ENCODE measurements at regions not wholly inside any gene's neighbourhood (a gene's known extent, or its start where the extent isn't known, plus 50 kb on each side); places are given as distances from the start of the nearest gene placed in this dataset.
A peak's percentile ranks its signal among the peaks of the same experiment; 100 is the strongest.
"Not testable (repeated sequence)": the region's sequence is repeated elsewhere in the genome, so short reads cannot be mapped to it uniquely, and the experiment has no call there.

DNA sequence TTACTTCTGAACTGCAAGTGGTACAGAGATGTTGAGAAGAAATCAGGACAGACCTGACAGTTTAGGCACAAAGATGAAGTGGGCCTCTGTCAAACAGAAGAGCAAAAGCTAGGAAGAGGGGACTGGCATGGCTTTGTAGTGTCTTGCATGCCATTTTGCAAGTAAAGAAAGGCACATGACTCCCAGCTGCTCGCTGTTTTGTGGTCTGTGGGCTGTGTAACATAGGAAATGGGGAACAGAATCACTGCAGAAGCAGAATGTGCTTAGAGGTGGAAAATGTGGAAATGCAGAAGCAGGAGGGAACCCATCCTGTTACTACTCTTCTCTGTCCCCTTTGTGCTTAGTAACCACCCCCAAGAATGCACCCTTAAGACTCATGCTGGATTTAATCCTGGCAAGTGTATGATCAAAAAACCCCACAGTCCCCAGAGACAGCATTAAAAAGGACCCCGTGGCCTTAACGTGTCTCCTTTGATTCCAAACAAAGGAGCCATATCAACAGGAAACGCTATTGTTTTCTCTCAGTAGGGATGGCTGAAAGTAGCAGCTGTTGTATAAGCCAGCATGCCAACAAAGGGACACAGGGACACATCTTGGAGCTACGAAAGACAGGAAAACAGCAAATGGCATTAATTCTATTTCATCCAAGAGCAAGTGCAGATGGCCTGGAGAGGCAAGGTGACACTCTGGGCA, 177.6 kb upstream of the GLRA2 start:
- peak; percentile 20 for DNase-seq (ENCODE audit: low spot score)

- DNase-seq (ENCODE audit: low spot score) = no peak
Measured at GRCh38 chrX:14347523-14347922, 181.8 kb upstream of the GLRA2 start.

- no peak for DNase-seq (ENCODE audit: low spot score)
Measured at GRCh38 chrX:14344172-14344940, 185.0 kb upstream of the GLRA2 start.

- DNase-seq (ENCODE audit: low spot score) = no peak
Measured at GRCh38 chrX:14309431-14309830, 219.9 kb upstream of the GLRA2 start.

DNA sequence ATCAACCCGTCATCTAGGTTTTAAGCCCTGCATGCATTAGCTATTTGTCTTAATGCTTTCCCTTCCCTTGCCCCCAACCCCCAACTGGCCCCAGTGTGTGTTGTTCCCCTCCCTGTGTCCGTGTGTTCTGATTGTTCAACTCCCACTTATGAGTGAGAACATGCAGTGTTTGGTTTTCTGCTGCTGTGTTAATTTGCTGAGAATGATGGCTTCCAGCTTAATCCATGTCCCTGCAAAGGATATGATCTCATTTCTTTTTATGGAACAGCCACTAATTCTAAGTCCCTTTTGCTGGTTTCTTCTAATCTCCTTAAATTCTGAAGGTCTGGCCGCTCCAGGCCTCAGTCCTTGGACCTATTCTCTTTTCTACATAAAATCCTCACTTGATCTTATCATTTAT, 220.4 kb upstream of the GLRA2 start:
- not testable (repeated sequence) for DNase-seq (ENCODE audit: low spot score)

DNA sequence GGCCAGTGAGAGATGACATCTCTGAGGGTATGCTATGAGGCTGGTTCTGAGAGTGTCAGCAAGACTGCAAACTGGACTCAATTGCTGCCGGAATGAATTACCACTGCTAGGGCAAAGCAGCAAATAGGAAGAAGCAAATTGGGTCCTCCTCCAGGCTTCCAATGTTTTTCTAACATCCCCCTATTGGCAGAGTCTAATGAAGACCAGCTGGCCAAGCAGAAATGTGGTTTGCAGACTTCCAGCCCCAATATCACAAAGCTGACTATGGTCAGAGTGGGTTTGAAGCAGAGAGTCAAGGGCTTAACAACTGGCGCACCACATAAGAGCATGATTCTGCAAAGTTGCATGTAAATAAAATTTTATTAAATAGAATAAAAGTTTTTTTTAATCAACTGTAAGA, 225.4 kb upstream of the GLRA2 start:
- DNase-seq (ENCODE audit: low spot score) = no peak

GRCh38 chrX:14302561-14302960, 226.8 kb upstream of the GLRA2 start:
- not testable (repeated sequence) for DNase-seq (ENCODE audit: low spot score)

GRCh38 chrX:14300376-14300775, 229.0 kb upstream of the GLRA2 start:
- no peak for DNase-seq (ENCODE audit: low spot score)

DNA sequence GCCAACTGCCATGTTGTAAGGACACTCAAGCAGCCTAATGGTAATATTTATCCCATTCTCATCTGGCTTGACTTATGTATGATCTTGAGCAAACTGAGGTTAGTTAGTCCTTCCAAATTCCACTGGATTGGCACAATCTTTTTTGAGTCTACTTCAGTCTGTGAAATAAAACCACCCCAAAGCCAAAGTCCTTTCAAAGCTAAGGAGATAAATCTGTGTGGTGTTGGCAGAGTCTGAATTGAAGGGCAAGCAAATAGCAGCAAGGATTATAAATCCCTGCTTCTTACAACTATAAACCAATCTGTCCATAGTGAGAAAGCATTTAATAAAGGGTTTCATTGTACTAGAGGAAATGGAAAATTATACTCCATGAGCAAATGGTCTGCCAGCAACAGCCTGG, 233.9 kb upstream of the GLRA2 start:
- no peak for DNase-seq (ENCODE audit: low spot score)

GRCh38 chrX:14291666-14292500, 237.5 kb upstream of the GLRA2 start:
- DNase-seq (ENCODE audit: low spot score) = no peak

- DNase-seq (ENCODE audit: low spot score) = no peak
Measured at GRCh38 chrX:14290335-14290734, 239.0 kb upstream of the GLRA2 start.

GRCh38 chrX:14274691-14275090, 245.0 kb upstream of the GEMIN8 start:
- no peak for DNase-seq (ENCODE audit: low spot score)

DNA sequence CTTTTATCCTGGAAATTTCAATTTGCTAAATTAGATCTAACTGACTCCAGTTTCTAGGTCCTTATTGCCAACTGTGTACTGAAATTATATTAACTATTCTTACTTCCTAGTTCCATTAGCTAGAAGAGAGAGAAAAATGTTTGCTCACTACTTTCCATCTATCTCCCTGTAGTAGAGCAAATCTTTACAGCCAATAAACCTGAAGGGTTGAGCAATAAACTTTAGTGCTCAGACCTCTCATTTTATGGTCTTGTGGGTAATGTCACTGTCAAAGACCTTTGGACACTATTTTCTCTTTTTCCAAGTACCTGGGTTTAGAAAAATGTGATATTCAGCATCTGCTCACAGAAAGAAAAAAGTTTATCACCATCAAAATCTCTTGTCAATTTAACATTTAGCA, 237.5 kb upstream of the GEMIN8 start:
- no peak for DNase-seq (ENCODE audit: low spot score)

- no peak for DNase-seq (ENCODE audit: low spot score)
Measured at GRCh38 chrX:14266705-14267104, 237.0 kb upstream of the GEMIN8 start.

- no peak for DNase-seq (ENCODE audit: low spot score)
Measured at GRCh38 chrX:14243823-14244222, 214.1 kb upstream of the GEMIN8 start.

- DNase-seq (ENCODE audit: low spot score) = no peak
Measured at GRCh38 chrX:14235004-14235403, 205.3 kb upstream of the GEMIN8 start.

DNA sequence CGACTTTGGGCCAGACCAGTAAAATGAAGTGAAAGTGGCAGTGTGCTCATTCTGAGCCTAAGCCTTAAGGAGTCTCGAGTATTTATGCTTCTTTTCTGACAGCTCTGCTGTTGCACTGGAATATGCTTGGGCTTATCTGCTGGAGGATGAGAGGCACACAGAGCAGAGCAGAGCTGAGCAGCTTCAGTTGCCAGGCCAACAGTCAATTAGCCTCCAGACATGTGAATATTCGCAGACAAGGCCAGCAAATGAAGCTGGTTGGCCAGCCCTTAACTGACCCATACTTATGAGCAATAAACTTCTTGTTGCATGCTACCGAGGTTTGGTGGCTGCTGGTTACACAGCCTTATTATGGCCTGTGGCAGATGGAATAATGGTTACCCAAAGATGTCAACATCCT, 203.0 kb upstream of the GEMIN8 start:
- DNase-seq (ENCODE audit: low spot score) = no peak

DNA sequence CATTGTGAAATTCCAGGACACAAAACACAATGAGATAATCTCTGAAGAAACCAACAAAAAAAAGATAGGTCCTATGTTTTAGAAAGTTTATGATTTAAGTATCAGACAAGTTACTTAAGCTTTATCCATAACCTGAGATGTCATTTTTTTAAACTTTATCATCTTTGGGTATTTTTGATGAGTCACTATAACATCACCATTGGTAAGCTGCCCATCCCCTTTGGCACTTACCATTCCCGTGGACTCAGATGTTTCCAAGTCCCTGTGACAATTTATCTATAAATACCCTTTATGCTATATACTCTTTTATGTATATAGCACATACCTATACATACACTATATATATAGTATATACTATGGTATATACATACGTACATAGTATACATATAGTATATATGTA, 198.9 kb upstream of the GEMIN8 start:
- DNase-seq (ENCODE audit: low spot score) = no peak

DNA sequence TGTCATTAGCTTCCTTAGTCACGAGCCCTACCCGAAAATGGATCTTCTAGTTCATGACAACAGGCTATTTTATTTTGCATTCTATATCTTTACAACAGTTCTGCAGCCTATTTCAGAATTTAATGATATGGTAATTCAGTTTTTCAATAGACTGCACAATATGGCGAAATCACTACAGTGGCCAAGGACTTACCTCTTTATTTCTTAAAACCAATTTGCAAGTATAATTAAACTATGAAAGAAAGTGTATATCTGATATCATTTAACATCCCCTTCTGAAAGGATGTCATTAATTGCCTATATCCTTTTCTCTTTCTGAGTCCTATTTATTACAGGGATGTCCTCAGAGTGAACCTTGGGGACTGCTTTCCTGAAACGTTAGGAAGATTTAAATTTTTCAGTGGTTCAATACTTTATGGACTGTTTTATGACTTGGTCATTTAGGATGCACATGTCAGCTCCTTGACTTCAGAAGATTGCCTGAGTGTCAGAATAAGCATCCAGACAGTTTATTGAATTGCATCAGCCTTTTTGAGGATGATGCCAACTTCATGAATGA, 190.8 kb upstream of the GEMIN8 start:
- DNase-seq (ENCODE audit: low spot score) = no peak

DNA sequence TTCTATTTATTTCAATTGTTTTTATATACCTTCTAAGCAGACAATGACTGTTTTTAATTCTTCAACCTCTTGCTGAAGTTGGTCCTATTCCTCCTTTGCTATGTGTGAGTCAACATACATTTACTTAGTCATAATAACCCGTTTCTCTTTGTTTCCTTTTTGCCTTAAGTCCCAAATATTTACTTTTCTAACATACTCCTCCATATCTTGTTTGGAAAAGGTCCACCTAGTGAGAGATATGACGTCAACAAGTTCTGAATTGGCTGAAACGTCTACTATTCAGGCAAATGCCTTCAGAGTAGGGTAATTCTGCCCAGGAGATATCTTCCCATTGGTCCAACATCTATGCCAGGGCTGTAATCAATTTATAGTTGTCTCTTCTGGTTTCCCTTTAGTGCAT, 179.3 kb upstream of the GEMIN8 start:
- no peak for DNase-seq (ENCODE audit: low spot score)

GRCh38 chrX:14194711-14195110, 165.0 kb upstream of the GEMIN8 start:
- DNase-seq (ENCODE audit: low spot score) = no peak

DNA sequence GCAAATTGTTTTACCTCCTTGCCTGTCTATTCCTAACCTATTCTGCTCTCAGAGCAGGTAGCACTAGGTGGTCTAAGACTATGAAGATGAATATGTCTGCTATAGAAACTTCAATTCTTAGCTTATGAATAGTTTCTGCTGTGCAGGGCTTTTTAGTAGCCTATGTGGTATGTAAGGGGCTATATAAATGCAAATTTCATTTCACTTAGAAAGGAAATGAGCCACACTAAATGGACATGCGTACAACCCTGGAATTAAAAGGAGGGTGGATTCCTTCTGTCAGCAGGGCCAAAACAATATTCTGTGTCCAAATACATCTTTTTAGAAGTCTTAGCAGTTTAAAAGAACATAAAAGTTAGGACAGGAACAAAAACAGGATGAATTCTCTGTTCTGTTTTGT, 163.9 kb upstream of the GEMIN8 start:
- DNase-seq (ENCODE audit: low spot score) = no peak

GRCh38 chrX:14173873-14174272, 144.2 kb upstream of the GEMIN8 start:
- no peak for DNase-seq (ENCODE audit: low spot score)
